BE2C (cell line): ENCODE measurements at regions not wholly inside any gene's neighbourhood (a gene's known extent, or its start where the extent isn't known, plus 50 kb on each side); places are given as distances from the start of the nearest gene placed in this dataset.
A peak's percentile ranks its signal among the peaks of the same experiment; 100 is the strongest.

Source experiments
- DNase-seq: peaks from one replicate; pipeline ENCODE4 v3.0.0-alpha.2; 2020
- H3K27me3 ChIP-seq: fragments of 250-450 bp; sonication (Bioruptor Pico); 2 replicates; pipeline ENCODE4 v1.5.1; 2020; ENCODE audit warnings: mild to moderate bottlenecking
- H3K36me3 ChIP-seq: fragments of 250-450 bp; sonication (Bioruptor Pico); 2 replicates; pipeline ENCODE4 v1.5.1; 2020; ENCODE audit warnings: mild to moderate bottlenecking
- H3K4me1 ChIP-seq: fragments of 250-450 bp; sonication (Bioruptor Pico); 2 replicates; pipeline ENCODE4 v1.5.1; 2020
- H3K4me3 ChIP-seq: 2 replicates; pipeline ENCODE4 v1.5.1; 2011; ENCODE audit warnings: low read depth, low read length
- H3K9me3 ChIP-seq: fragments of 250-450 bp; sonication (Bioruptor Pico); 2 replicates; pipeline ENCODE4 v1.5.1; 2020
- CTCF ChIP-seq: IDR thresholded peaks from 2 replicates; pipeline ENCODE4 v1.5.1; 2012; ENCODE audit warnings: mild to moderate bottlenecking, low read depth, low read length

GRCh38 chr4:160202802-160203201 is 1099.9 kb downstream of the RAPGEF2 start:
- H3K36me3 ChIP-seq, result no peaks in the 10 kb centered on the region
- no peak overlapping the region for H3K4me3 ChIP-seq
- no peaks in the 10 kb centered on the region for H3K27me3 ChIP-seq
- TF ChIP-seq CTCF, result no peak
- no peak for DNase-seq
- no peaks in the 10 kb centered on the region; the same call in 1 of the 2 replicates for H3K9me3 ChIP-seq
- H3K4me1 ChIP-seq, result no peaks in the 10 kb centered on the region; the same call in 1 of the 2 replicates

DNA sequence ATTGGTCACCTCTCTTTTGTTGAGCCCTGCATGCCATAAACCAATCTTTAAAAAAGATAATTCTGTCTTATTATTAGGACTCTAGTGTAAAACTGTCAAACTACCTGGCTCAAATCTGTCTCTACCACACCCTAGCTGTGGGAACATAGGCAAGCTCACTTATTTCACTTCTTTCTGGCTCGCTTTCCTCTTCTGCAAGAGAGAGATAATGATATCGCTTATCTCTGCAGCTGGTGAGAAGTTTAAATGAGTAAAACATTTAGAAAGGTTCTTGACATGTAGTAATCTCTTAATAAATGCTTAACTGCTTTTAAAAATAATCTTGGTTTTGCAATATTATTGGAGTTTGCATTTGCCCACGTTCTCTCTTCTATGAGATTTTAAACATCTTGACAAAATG is 1109.2 kb downstream of the RAPGEF2 start:
- Histone ChIP-seq H3K9me3 (0 out of 2 replicates have a peak, but pooled peaks cover 3% of the 10 kb centered on the region), H3K27me3 (no peaks in the 10 kb centered on the region)
- no peak for TF ChIP-seq CTCF

GRCh38 chr4:160213366-160213765 is 1110.5 kb downstream of the RAPGEF2 start:
- no peak for TF ChIP-seq CTCF
- Histone ChIP-seq H3K4me1 (peaks cover 7% of the 10 kb centered on the region; the same call in 1 of the 2 replicates), H3K36me3 (no peaks in the 10 kb centered on the region), H3K4me3 (peak overlapping the region; percentile 25), H3K9me3 (0 out of 2 replicates have a peak, but pooled peaks cover 3% of the 10 kb centered on the region), H3K27me3 (no peaks in the 10 kb centered on the region)
- no peak for DNase-seq

More for the DNA sequence above, 1109.2 kb downstream of the RAPGEF2 start:
- no peak for DNase-seq
- peaks cover 7% of the 10 kb centered on the region; the same call in 1 of the 2 replicates for H3K4me1 ChIP-seq
- no peaks in the 10 kb centered on the region for H3K36me3 ChIP-seq
- H3K4me3 ChIP-seq, result no peak overlapping the region

DNA sequence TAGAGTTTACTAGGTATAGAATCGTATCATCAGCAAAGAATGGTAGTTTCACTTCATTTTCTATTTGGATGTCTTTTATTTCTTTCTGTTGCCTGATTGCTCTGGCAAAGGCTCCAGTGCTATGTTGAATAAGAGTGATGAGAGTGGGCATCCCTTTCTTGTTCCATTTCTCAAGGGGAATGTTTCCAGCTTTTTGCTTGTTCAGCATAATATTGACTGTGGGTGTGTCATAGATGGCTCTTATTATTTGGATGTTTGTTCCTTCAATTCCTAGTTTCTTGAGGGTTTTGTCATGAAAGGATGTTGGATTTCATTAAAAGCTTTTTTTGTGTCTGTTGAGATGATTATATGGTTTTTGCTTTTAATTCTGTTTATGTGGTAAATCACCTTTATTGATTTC is 1114.5 kb downstream of the RAPGEF2 start:
- DNase-seq, result no peak
- no peak for TF ChIP-seq CTCF
- H3K27me3 ChIP-seq, result no peaks in the 10 kb centered on the region
- no peaks in the 10 kb centered on the region; the same call in 1 of the 2 replicates for H3K4me1 ChIP-seq
- no peak overlapping the region for H3K4me3 ChIP-seq
- H3K9me3 ChIP-seq, result 0 out of 2 replicates have a peak, but pooled peaks cover 3% of the 10 kb centered on the region
- H3K36me3 ChIP-seq, result no peaks in the 10 kb centered on the region

GRCh38 chr4:160224049-160224448 is 1121.2 kb downstream of the RAPGEF2 start:
- Histone ChIP-seq H3K27me3 (no peaks in the 10 kb centered on the region), H3K9me3 (no peaks in the 10 kb centered on the region), H3K36me3 (no peaks in the 10 kb centered on the region), H3K4me1 (no peaks in the 10 kb centered on the region), H3K4me3 (no peak overlapping the region)
- TF ChIP-seq CTCF, result no peak
- DNase-seq, result no peak

DNA sequence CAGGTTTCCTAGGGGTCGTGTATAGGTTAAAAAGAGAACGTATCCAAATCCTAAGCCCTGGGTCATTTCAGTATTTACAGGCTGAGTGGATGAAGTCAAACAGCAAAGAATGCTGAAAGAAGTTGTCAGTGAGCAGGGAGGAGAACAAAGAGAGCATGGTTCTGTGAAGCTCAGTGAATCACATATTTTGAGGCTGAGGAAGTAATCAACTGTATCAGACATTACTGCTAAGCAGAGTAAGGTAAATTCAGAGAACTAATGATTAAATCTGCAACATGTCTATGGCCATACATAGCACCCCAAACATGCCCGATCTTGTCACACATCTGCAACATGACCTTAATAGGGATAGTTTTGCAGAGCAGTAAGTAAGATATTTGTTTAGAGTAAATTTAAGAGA is 1130.3 kb downstream of the RAPGEF2 start:
- no peak for TF ChIP-seq CTCF
- no peaks in the 10 kb centered on the region for H3K36me3 ChIP-seq
- DNase-seq, result no peak
- H3K27me3 ChIP-seq, result no peaks in the 10 kb centered on the region
- no peak overlapping the region for H3K4me3 ChIP-seq
- H3K9me3 ChIP-seq, result no peaks in the 10 kb centered on the region
- H3K4me1 ChIP-seq, result no peaks in the 10 kb centered on the region
